ENCODE measurements at regions not wholly inside any gene's neighbourhood (a gene's known extent, or its start where the extent isn't known, plus 50 kb on each side); places are given as distances from the start of the nearest gene placed in this dataset.

DNA sequence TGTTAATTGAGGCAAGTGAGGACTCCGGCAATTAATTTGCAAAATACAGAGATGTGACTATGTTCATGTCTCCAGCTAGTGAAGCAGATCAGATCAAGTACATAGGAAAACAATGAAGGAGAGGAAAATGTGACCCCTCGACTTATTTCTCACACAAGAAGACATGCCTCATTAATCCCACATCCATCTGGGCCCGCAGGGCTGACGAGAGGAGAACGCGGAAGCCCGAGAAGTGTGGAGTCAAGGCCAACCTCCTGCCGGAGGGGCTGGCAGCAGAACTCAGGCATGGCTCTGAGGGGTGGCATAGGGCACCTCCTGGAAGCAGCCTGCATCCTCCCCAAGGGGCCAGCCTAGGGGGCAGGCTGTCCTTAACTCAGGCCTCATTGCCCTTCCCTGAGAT is 54.4 kb downstream of the ZNF503 start:
- Histone ChIP-seq H3K4me3 (ENCODE audit: low read length) (no peak overlapping the region), H3K4me1 (ENCODE audit: insufficient read depth, low read length) (no peaks in the 10 kb centered on the region), H3K36me3 (ENCODE audit: insufficient read depth, low read length) (no peaks in the 10 kb centered on the region), H2AFZ (ENCODE audit: low read depth, low read length) (no peak overlapping the region), H3K9me3 (ENCODE audit: low read length) (no peaks in the 10 kb centered on the region), H3K27me3 (ENCODE audit: insufficient read depth, low read length) (peaks cover 3% of the 10 kb centered on the region)

DNA sequence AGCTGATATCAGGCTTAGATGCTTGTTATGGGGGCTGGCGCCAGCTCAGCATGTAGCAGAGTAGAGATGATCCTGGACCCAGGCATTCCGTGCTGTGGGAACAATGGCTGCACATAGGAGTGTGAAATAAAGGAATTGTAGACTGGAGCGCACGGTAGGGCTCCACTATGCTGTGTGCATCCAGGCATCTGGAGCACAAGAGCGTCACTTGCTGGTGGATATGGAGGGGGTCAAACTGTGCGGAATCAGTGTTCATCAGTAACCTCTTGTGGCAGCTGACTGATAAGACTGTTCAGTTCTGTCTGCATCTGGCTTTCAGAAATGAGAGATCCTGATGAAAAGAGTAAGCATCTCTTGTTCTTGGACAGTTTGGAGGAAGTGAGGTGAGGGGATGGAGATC is 55.8 kb downstream of the ZNF503 start:
- peaks cover 3% of the 10 kb centered on the region for H3K27me3 ChIP-seq (ENCODE audit: insufficient read depth, low read length)
- no peaks in the 10 kb centered on the region for H3K36me3 ChIP-seq (ENCODE audit: insufficient read depth, low read length)
- no peaks in the 10 kb centered on the region for H3K9me3 ChIP-seq (ENCODE audit: low read length)
- no peak overlapping the region for H3K4me3 ChIP-seq (ENCODE audit: low read length)
- H3K4me1 ChIP-seq (ENCODE audit: insufficient read depth, low read length), result no peaks in the 10 kb centered on the region
- no peak overlapping the region for H2AFZ ChIP-seq (ENCODE audit: low read depth, low read length)

DNA sequence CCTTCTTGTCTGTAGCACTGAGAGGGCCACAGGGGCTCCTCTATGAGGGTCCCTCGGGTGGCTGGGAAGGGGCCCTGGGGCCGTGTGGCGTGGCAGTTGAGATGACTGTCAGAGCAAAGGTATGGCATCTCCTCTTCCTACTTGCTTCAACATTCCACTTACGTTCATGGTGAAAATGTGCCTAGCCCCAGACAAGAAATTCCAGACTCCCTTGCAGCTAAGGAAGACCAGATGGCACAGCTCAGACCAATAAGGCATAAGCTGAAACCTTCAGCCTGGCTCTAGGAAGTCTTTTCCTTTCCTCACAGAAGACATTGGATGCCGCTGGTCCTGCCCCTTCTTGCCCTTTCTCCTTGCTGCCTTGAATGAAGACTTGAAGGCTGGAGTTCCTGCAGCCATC is 57.4 kb downstream of the ZNF503 start:
- no peak overlapping the region for H3K4me3 ChIP-seq (ENCODE audit: low read length)

DNA sequence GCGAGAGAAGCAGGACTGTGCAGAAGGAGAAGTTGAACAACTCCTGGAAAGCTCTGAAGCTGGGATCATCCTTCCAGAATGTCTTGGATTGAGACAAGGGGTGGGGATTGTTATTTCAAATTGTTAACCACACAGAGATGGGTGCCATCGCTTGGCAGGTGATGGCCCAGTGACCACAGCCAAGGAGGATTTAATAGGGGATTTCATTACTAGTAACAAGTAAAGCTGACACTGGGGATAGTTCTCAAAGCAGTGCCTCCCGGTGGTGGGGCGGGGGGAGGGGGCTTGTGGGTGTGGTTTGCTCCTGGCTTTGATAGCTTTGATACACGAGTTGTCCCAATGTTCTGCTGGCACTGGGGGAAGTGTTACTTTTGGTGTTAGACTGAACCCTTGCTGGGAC is 59.2 kb downstream of the ZNF503 start:
- Histone ChIP-seq H3K4me3 (ENCODE audit: low read length) (no peak overlapping the region), H3K4me1 (ENCODE audit: insufficient read depth, low read length) (no peaks in the 10 kb centered on the region), H2AFZ (ENCODE audit: low read depth, low read length) (no peak overlapping the region), H3K27me3 (ENCODE audit: insufficient read depth, low read length) (peaks cover 3% of the 10 kb centered on the region), H3K36me3 (ENCODE audit: insufficient read depth, low read length) (no peaks in the 10 kb centered on the region), H3K9me3 (ENCODE audit: low read length) (no peaks in the 10 kb centered on the region)

More for the DNA sequence above, 57.4 kb downstream of the ZNF503 start:
- Histone ChIP-seq H3K9me3 (ENCODE audit: low read length) (no peaks in the 10 kb centered on the region), H3K36me3 (ENCODE audit: insufficient read depth, low read length) (no peaks in the 10 kb centered on the region), H3K27me3 (ENCODE audit: insufficient read depth, low read length) (peaks cover 3% of the 10 kb centered on the region), H3K4me1 (ENCODE audit: insufficient read depth, low read length) (no peaks in the 10 kb centered on the region), H2AFZ (ENCODE audit: low read depth, low read length) (no peak overlapping the region)

DNA sequence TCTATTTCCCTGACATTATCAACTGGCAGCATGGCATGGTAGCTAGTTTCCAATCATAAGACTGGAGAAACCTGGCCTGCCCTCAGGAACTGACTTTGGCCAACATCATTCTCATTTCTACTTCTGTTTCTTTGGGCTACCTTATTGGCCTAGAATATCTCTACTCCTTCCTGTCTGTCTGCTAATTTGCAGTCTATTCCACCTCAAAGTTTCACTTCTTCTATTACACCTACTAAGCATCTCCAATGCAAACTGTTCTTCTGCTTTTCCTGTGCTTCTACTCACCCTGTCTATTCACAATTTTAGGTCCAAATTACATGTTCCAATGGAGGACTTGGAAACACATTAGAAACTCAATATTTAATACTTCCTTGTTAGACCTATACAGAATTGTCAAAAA is 65.6 kb downstream of the ZNF503 start:
- H3K9me3 ChIP-seq (ENCODE audit: low read length), result no peaks in the 10 kb centered on the region
- H3K27me3 ChIP-seq (ENCODE audit: insufficient read depth, low read length), result no peaks in the 10 kb centered on the region
- no peaks in the 10 kb centered on the region for H3K4me1 ChIP-seq (ENCODE audit: insufficient read depth, low read length)
- no peak overlapping the region for H3K4me3 ChIP-seq (ENCODE audit: low read length)
- no peaks in the 10 kb centered on the region for H3K36me3 ChIP-seq (ENCODE audit: insufficient read depth, low read length)
- H2AFZ ChIP-seq (ENCODE audit: low read depth, low read length), result no peak overlapping the region

DNA sequence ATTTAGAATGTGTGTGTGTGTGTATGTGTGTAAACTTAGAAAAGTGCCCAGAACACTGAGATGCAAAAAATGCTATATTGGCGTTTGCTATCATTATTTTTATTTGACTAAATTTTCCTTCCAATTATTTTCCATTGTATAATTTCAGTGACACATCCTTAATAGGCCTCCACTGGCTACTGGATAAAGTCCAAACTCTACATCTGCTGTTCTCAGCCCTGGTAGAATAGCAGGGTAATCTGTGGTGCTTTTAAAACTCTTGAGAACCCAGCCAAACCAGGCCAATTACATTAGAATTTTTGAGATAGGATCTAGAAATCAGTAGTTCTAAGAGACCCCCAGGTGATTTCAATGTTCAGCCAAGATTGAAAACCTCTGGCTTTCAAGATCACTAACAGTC is 66.4 kb downstream of the ZNF503 start:
- no peaks in the 10 kb centered on the region for H3K27me3 ChIP-seq (ENCODE audit: insufficient read depth, low read length)
- H3K9me3 ChIP-seq (ENCODE audit: low read length), result no peaks in the 10 kb centered on the region
- no peak overlapping the region for H3K4me3 ChIP-seq (ENCODE audit: low read length)
- no peaks in the 10 kb centered on the region for H3K36me3 ChIP-seq (ENCODE audit: insufficient read depth, low read length)
- H2AFZ ChIP-seq (ENCODE audit: low read depth, low read length), result no peak overlapping the region
- H3K4me1 ChIP-seq (ENCODE audit: insufficient read depth, low read length), result no peaks in the 10 kb centered on the region

DNA sequence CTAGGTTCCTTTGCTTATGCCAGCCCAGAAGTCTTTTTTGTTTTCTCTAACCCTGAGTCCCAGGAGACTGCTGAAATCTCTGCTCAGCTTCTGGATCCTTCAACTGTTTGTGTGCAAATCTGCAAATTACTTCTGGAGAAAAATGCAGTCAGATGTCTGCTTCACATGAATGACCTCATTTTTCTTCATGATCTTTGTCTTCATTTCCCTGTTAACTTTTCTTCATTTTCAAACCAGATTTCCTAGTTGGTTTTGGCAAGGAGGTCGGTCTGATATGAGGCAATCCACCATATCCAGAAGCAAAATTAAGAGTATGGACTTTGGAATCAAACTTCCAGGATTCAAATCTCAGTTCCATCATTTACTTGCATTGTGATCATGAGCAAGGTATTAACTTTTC is 66.8 kb downstream of the ZNF503 start:
- Histone ChIP-seq H3K27me3 (ENCODE audit: insufficient read depth, low read length) (no peaks in the 10 kb centered on the region), H3K36me3 (ENCODE audit: insufficient read depth, low read length) (no peaks in the 10 kb centered on the region), H3K4me3 (ENCODE audit: low read length) (no peak overlapping the region), H2AFZ (ENCODE audit: low read depth, low read length) (no peak overlapping the region), H3K9me3 (ENCODE audit: low read length) (no peaks in the 10 kb centered on the region), H3K4me1 (ENCODE audit: insufficient read depth, low read length) (no peaks in the 10 kb centered on the region)

DNA sequence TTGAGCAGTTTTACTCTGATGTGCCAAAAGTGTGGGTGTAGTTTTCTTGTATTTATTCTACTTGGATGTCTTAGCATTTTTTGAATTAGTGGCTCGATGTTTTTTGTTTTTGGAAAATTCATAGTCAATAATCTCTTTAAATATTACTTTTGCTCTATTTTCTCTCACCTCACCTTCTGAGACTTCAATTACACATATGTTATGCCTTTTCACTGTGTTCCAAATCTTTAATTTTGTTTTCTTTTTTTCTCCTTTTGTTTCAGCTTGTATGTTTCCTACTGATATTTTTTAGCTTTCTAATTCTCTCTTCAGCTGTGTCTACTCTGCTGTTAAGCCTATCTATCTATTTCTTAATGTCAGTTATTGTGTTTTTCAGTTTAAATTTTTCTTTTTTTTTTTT is 69.5 kb downstream of the ZNF503 start:
- Histone ChIP-seq H2AFZ (ENCODE audit: low read depth, low read length) (no peak overlapping the region), H3K4me3 (ENCODE audit: low read length) (no peak overlapping the region), H3K9me3 (ENCODE audit: low read length) (no peaks in the 10 kb centered on the region), H3K4me1 (ENCODE audit: insufficient read depth, low read length) (no peaks in the 10 kb centered on the region), H3K27me3 (ENCODE audit: insufficient read depth, low read length) (no peaks in the 10 kb centered on the region), H3K36me3 (ENCODE audit: insufficient read depth, low read length) (no peaks in the 10 kb centered on the region)

DNA sequence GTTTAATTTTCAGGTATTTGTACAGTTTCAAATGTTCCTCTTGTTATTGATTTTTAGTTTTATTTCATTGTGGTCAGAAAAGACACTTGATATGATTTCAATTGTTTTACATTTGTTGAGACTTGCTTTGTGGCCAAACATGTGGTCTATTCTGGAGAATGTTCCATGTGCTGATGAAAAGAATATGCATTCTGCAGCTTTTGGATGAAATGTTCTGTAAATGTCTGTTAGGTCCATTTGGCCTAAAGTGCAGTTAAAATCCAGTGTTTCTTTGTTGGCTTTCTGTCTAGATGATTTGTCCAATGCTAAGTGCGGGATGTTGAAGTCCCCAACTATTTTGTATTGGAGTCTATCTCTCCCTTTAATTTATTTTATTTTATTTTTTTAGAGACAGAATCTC is 70.5 kb downstream of the ZNF503 start:
- Histone ChIP-seq H3K36me3 (ENCODE audit: insufficient read depth, low read length) (no peaks in the 10 kb centered on the region), H3K4me1 (ENCODE audit: insufficient read depth, low read length) (no peaks in the 10 kb centered on the region)

DNA sequence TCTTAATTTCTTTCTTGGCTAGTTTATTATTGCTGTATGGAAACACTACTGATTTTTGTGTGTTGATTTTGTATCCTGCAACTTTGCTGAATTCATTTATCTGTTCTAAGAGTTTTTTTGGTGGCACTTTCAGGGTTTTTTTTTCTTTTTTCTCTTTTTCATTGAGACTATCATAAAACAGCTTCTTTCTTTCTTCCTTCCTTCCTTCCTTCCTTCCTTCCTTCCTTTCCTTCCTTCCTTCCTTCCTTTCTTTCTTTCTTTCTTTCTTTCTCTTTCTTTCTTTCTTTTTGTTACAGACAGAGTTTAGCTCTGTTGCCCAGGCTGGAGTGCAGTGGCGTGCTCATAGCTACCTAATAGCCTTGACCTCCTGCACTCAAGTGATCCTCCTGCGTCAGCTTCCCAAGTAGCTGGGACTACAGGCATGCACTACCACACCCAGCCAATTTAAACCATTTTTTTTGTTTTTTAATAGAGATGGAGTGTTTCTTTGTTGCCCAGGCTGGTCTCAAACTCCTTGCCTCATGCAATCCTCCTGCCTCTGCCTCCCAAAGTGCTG is 72.3 kb downstream of the ZNF503 start:
- H3K9me3 ChIP-seq (ENCODE audit: low read length), result no peaks in the 10 kb centered on the region
- H3K36me3 ChIP-seq (ENCODE audit: insufficient read depth, low read length), result no peaks in the 10 kb centered on the region
- no peaks in the 10 kb centered on the region for H3K4me1 ChIP-seq (ENCODE audit: insufficient read depth, low read length)
- no peak overlapping the region for H3K4me3 ChIP-seq (ENCODE audit: low read length)
- no peaks in the 10 kb centered on the region for H3K27me3 ChIP-seq (ENCODE audit: insufficient read depth, low read length)
- H2AFZ ChIP-seq (ENCODE audit: low read depth, low read length), result no peak overlapping the region

More for the DNA sequence above, 70.5 kb downstream of the ZNF503 start:
- Histone ChIP-seq H3K27me3 (ENCODE audit: insufficient read depth, low read length) (no peaks in the 10 kb centered on the region), H3K9me3 (ENCODE audit: low read length) (no peaks in the 10 kb centered on the region), H2AFZ (ENCODE audit: low read depth, low read length) (no peak overlapping the region), H3K4me3 (ENCODE audit: low read length) (no peak overlapping the region)

DNA sequence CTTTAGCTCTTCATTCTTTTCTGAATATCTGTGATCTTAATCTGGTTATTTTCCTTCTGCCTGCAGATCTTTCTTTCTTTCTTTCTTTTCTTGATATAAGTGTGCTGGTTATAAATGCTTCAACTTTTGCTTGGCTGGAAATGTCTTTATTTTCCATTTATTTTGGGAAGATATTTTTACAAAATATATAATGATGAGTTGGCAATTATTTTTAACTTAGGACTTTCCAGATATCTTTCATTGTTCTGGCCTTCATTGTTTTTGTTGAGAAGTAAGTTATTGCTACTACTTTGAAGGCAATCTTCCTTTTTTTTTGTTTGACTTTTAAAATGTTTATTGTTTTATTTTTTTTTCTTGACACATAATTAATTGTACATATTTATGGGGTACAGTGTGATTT is 75.3 kb downstream of the ZNF503 start:
- no peaks in the 10 kb centered on the region for H3K4me1 ChIP-seq (ENCODE audit: insufficient read depth, low read length)
- H3K4me3 ChIP-seq (ENCODE audit: low read length), result no peak overlapping the region
- H3K36me3 ChIP-seq (ENCODE audit: insufficient read depth, low read length), result no peaks in the 10 kb centered on the region
- H3K9me3 ChIP-seq (ENCODE audit: low read length), result no peaks in the 10 kb centered on the region
- H3K27me3 ChIP-seq (ENCODE audit: insufficient read depth, low read length), result no peaks in the 10 kb centered on the region
- H2AFZ ChIP-seq (ENCODE audit: low read depth, low read length), result no peak overlapping the region

DNA sequence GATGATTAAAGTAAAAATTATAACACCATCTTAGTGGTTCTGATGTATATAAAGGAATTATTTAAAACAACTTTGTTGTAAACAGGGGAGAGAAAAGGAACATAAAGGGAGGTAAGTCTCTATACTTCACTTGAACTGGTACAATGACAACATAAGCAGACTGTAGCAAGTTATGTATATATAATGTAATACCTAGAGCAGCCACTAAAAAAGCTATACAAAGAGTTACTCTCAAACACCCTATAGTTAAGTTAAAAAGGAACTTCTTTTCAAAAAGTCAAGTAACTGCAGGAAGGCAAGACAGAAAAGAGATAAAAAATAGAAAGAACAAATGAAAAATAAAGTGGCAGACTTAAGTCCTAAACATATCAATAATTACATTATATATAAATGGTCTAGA is 82.3 kb downstream of the ZNF503 start:
- Histone ChIP-seq H3K9me3 (ENCODE audit: low read length) (no peaks in the 10 kb centered on the region), H3K36me3 (ENCODE audit: insufficient read depth, low read length) (no peaks in the 10 kb centered on the region), H3K4me3 (ENCODE audit: low read length) (no peak overlapping the region), H3K27me3 (ENCODE audit: insufficient read depth, low read length) (no peaks in the 10 kb centered on the region), H2AFZ (ENCODE audit: low read depth, low read length) (no peak overlapping the region), H3K4me1 (ENCODE audit: insufficient read depth, low read length) (no peaks in the 10 kb centered on the region)

DNA sequence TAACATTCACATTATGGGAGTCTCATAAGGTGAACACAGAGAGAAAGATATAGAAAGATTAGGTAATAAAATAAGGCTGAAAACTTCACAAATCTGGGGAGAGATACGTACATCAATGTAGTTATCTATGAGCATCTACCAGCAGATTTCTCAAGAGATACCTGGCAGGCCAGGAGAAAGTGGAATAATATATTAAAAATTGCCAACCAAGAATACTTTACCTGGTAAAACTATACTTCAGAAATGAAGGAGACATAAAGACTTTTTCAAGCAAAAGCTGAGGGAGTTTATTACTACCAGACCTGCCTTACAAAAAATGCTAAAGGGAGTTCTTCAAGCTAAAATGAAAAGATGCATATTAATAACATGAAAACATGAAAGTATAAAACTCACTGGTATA is 78.8 kb upstream of the COMTD1 start:
- Histone ChIP-seq H3K36me3 (ENCODE audit: insufficient read depth, low read length) (no peaks in the 10 kb centered on the region), H3K4me3 (ENCODE audit: low read length) (no peak overlapping the region), H3K9me3 (ENCODE audit: low read length) (no peaks in the 10 kb centered on the region), H3K4me1 (ENCODE audit: insufficient read depth, low read length) (no peaks in the 10 kb centered on the region), H2AFZ (ENCODE audit: low read depth, low read length) (no peak overlapping the region), H3K27me3 (ENCODE audit: insufficient read depth, low read length) (no peaks in the 10 kb centered on the region)

DNA sequence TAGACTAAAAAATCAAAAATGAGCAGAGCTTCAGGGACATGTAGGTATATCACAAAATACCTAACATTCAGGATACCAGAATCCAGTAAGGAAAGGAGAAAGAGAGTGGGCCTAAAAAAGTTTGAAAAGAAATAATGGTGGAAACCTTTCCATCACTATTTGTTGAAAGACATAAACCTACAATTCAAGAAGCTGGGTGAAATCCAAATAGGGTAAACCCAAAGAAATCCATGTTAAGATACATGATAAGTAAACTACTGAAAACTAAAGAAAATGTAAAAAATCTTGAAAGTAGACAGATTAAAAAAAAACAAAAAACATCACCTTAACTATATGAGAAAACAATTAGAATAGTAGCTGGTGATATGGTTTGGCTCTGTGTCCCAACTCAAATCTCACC is 76.7 kb upstream of the COMTD1 start:
- H3K36me3 ChIP-seq (ENCODE audit: insufficient read depth, low read length), result no peaks in the 10 kb centered on the region
- no peak overlapping the region for H2AFZ ChIP-seq (ENCODE audit: low read depth, low read length)
- H3K4me3 ChIP-seq (ENCODE audit: low read length), result no peak overlapping the region
- H3K27me3 ChIP-seq (ENCODE audit: insufficient read depth, low read length), result no peaks in the 10 kb centered on the region
- H3K4me1 ChIP-seq (ENCODE audit: insufficient read depth, low read length), result no peaks in the 10 kb centered on the region
- no peaks in the 10 kb centered on the region for H3K9me3 ChIP-seq (ENCODE audit: low read length)
